ENCODE measurements at regions not wholly inside any gene's neighbourhood (a gene's known extent, or its start where the extent isn't known, plus 50 kb on each side); places are given as distances from the start of the nearest gene placed in this dataset.

DNA sequence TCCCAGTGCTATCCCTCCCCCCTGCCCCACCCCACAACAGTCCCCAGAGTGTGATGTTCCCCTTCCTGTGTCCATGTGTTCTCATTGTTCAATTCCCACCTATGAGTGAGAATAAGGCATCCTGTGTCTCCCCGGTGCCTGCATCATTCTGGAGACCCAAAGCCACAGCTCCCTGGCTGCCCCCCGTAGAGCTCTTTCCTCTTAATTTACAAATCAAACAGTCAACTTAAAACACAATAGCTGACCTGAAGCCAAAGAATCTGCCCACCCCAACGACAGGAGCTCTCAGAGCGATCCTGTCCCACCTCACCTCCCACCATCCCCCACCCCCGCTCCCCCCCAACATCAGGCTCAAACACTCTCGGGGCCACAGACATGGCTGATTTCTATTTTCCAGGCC, 558.3 kb downstream of the BRD1 start:
- no peak overlapping the region for H3K4me3 ChIP-seq
- no peaks in the 10 kb centered on the region for H3K79me2 ChIP-seq (replicated peaks; ENCODE audit: insufficient read depth)
- H3K27me3 ChIP-seq (ENCODE audit: insufficient read depth) = no peaks in the 10 kb centered on the region
- H3K4me1 ChIP-seq (ENCODE audit: insufficient read depth) = no peaks in the 10 kb centered on the region
- H3F3A ChIP-seq (replicated peaks; ENCODE audit: low read depth) = no peaks in the 10 kb centered on the region
- H4K20me1 ChIP-seq (replicated peaks; ENCODE audit: insufficient read depth) = no peaks in the 10 kb centered on the region
- H3K27ac ChIP-seq (ENCODE audit: low read depth) = no peak overlapping the region
- peaks cover 10% of the 10 kb centered on the region for H3K36me3 Mint-ChIP-seq (ENCODE audit: low read depth)
- H3K9me3 Mint-ChIP-seq = peaks cover 12% of the 10 kb centered on the region
- H3K27me3 Mint-ChIP-seq (ENCODE audit: insufficient read depth, low read depth, poor library complexity) = peaks cover 29% of the 10 kb centered on the region
- no peak for TF ChIP-seq STAT1 (IDR thresholded peaks at IDR 0.05; ENCODE audit: unreplicated experiment)
- no peak for TF ChIP-seq NANOG (IDR thresholded peaks at IDR 0.05; ENCODE audit: borderline replicate concordance)
- TF ChIP-seq, protein P1, sequence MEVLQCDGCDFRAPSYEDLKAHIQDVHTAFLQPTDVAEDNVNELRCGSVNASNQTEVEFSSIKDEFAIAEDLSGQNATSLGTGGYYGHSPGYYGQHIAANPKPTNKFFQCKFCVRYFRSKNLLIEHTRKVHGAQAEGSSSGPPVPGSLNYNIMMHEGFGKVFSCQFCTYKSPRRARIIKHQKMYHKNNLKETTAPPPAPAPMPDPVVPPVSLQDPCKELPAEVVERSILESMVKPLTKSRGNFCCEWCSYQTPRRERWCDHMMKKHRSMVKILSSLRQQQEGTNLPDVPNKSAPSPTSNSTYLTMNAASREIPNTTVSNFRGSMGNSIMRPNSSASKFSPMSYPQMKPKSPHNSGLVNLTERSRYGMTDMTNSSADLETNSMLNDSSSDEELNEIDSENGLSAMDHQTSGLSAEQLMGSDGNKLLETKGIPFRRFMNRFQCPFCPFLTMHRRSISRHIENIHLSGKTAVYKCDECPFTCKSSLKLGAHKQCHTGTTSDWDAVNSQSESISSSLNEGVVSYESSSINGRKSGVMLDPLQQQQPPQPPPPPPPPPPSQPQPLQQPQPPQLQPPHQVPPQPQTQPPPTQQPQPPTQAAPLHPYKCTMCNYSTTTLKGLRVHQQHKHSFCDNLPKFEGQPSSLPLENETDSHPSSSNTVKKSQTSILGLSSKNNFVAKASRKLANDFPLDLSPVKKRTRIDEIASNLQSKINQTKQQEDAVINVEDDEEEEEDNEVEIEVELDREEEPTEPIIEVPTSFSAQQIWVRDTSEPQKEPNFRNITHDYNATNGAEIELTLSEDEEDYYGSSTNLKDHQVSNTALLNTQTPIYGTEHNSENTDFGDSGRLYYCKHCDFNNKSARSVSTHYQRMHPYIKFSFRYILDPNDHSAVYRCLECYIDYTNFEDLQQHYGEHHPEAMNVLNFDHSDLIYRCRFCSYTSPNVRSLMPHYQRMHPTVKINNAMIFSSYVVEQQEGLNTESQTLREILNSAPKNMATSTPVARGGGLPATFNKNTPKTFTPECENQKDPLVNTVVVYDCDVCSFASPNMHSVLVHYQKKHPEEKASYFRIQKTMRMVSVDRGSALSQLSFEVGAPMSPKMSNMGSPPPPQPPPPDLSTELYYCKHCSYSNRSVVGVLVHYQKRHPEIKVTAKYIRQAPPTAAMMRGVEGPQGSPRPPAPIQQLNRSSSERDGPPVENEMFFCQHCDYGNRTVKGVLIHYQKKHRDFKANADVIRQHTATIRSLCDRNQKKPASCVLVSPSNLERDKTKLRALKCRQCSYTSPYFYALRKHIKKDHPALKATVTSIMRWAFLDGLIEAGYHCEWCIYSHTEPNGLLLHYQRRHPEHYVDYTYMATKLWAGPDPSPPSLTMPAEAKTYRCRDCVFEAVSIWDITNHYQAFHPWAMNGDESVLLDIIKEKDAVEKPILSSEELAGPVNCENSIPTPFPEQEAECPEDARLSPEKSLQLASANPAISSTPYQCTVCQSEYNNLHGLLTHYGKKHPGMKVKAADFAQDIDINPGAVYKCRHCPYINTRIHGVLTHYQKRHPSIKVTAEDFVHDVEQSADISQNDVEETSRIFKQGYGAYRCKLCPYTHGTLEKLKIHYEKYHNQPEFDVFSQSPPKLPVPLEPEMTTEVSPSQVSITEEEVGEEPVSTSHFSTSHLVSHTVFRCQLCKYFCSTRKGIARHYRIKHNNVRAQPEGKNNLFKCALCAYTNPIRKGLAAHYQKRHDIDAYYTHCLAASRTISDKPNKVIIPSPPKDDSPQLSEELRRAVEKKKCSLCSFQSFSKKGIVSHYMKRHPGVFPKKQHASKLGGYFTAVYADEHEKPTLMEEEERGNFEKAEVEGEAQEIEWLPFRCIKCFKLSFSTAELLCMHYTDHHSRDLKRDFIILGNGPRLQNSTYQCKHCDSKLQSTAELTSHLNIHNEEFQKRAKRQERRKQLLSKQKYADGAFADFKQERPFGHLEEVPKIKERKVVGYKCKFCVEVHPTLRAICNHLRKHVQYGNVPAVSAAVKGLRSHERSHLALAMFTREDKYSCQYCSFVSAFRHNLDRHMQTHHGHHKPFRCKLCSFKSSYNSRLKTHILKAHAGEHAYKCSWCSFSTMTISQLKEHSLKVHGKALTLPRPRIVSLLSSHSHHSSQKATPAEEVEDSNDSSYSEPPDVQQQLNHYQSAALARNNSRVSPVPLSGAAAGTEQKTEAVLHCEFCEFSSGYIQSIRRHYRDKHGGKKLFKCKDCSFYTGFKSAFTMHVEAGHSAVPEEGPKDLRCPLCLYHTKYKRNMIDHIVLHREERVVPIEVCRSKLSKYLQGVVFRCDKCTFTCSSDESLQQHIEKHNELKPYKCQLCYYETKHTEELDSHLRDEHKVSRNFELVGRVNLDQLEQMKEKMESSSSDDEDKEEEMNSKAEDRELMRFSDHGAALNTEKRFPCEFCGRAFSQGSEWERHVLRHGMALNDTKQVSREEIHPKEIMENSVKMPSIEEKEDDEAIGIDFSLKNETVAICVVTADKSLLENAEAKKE (CRISPR knock-in tag; IDR thresholded peaks at IDR 0.05) = 0 out of 2 replicates have a peak, but pooled peaks have one; percentile 8
- H3K4me2 ChIP-seq = no peak overlapping the region
- H3K4me1 Mint-ChIP-seq = peaks cover 38% of the 10 kb centered on the region
- peak overlapping the region; percentile 88 for H3K27ac Mint-ChIP-seq
- no peaks in the 10 kb centered on the region for H3K9me2 ChIP-seq (ENCODE audit: insufficient read depth)
- H2AFZ ChIP-seq = no peak overlapping the region
- H3K36me3 ChIP-seq (ENCODE audit: insufficient read depth) = no peaks in the 10 kb centered on the region
- H3K4me3 Mint-ChIP-seq = peak overlapping the region; percentile 59
- DNase-seq (ENCODE audit: low spot score) (peak; percentile 12), ATAC-seq (peak; percentile 74)

DNA sequence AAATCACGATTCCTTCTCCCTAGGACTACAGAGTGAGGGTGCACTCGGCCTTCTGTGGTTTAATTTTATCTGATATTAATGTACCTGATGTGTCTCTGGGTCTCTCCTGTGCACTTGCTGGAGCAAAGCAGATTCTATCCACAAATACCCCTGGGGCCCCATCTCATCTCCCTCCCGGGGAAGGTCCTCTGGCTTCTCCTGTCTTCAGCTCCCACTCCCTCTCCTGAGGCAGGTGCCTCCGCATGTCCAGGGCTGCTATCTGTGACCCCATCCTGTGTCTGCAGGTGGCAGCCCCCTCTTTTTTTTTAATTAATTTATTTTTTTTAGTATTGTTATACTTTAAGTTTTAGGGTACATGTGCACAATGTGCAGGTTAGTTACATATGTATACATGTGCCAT, 558.7 kb downstream of the BRD1 start:
- Mint-ChIP-seq H3K36me3 (ENCODE audit: low read depth) (peaks cover 10% of the 10 kb centered on the region), H3K27me3 (ENCODE audit: insufficient read depth, low read depth, poor library complexity) (peaks cover 30% of the 10 kb centered on the region)
- ATAC-seq = peak; percentile 21
- TF ChIP-seq, protein P1 (CRISPR knock-in tag; IDR thresholded peaks at IDR 0.05) = no peak
- no peak for TF ChIP-seq POLR2AphosphoS5 (IDR thresholded peaks at IDR 0.05; ENCODE audit: low read depth)
- TF ChIP-seq ZNF331 (CRISPR knock-in tag; IDR thresholded peaks at IDR 0.05; ENCODE audit: low read depth) = no peak
- TF ChIP-seq, protein P2, sequence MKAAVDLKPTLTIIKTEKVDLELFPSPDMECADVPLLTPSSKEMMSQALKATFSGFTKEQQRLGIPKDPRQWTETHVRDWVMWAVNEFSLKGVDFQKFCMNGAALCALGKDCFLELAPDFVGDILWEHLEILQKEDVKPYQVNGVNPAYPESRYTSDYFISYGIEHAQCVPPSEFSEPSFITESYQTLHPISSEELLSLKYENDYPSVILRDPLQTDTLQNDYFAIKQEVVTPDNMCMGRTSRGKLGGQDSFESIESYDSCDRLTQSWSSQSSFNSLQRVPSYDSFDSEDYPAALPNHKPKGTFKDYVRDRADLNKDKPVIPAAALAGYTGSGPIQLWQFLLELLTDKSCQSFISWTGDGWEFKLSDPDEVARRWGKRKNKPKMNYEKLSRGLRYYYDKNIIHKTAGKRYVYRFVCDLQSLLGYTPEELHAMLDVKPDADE (IDR thresholded peaks at IDR 0.05) = no peak

More for the DNA sequence above, 558.7 kb downstream of the BRD1 start:
- H3K4me1 Mint-ChIP-seq = peaks cover 38% of the 10 kb centered on the region
- Histone ChIP-seq H3K4me1 (ENCODE audit: insufficient read depth) (no peaks in the 10 kb centered on the region), H3K4me3 (no peak overlapping the region), H3K36me3 (ENCODE audit: insufficient read depth) (no peaks in the 10 kb centered on the region; the same call in 1 of the 2 replicates), H3F3A (replicated peaks; ENCODE audit: low read depth) (no peaks in the 10 kb centered on the region), H3K79me2 (replicated peaks; ENCODE audit: insufficient read depth) (no peaks in the 10 kb centered on the region), H3K27ac (ENCODE audit: low read depth) (no peak overlapping the region), H3K9me2 (ENCODE audit: insufficient read depth) (no peaks in the 10 kb centered on the region), H2AFZ (no peak overlapping the region), H4K20me1 (replicated peaks; ENCODE audit: insufficient read depth) (no peaks in the 10 kb centered on the region), H3K27me3 (ENCODE audit: insufficient read depth) (no peaks in the 10 kb centered on the region), H3K4me2 (no peak overlapping the region)
- peaks cover 12% of the 10 kb centered on the region for H3K9me3 Mint-ChIP-seq
- no peak for DNase-seq (ENCODE audit: low spot score)
- H3K4me3 Mint-ChIP-seq = no peak overlapping the region
- H3K27ac Mint-ChIP-seq = no peak overlapping the region

All from GM23338 (cell line).